Spleen (tissue), 7 donors: ENCODE measurements at regions not wholly inside any gene's neighbourhood (a gene's known extent, or its start where the extent isn't known, plus 50 kb on each side); places are given as distances from the start of the nearest gene placed in this dataset.

Experiments used
- CTCF ChIP-seq, 11 experiments: fragments of 200-600 bp in 7 of 11; fragments of 450-650 bp in 4 of 11; sonication (generic) in 4 of 11; IDR thresholded peaks in 8 of 11; conservative IDR thresholded peaks in 3 of 11; 1 replicate in 7 of 11; 2 replicates in 4 of 11; pipeline versions ENCODE4 v1.4.0 to v1.8.0; 2016 to 2021; ENCODE audit warnings: antibody characterized with exemption in 11 of 11, inconsistent platforms in 4 of 11, mild to moderate bottlenecking in 1 of 11
- POLR2A ChIP-seq, 3 donors: fragments of 450-650 bp; IDR thresholded peaks; one replicate each; pipeline ENCODE4 v1.5.1; 2017; ENCODE audit warnings: antibody characterized with exemption in 3 of 3, mild to moderate bottlenecking in 1 of 3
- donor health status: DM: no; HTN: no; CAD: no; lungs with moderate emphysema.
- donor health status: DM: no; HTN: no; CAD: no.
- donor health status: DM: no; HTN: no; CAD: no.

GRCh38 chr6:166006900-166007301 lies 160.8 kb downstream of the TBXT start:
- TF ChIP-seq CTCF (IDR thresholded peaks at IDR 0.05 in 8 of 11, conservative IDR thresholded peaks at IDR 0.05 in 3 of 11): no peak
- TF ChIP-seq POLR2A (IDR thresholded peaks at IDR 0.05): no peak
